GM19239 (cell line): ENCODE measurements at regions not wholly inside any gene's neighbourhood (a gene's known extent, or its start where the extent isn't known, plus 50 kb on each side); places are given as distances from the start of the nearest gene placed in this dataset.
"Not testable (repeated sequence)": the region's sequence is repeated elsewhere in the genome, so short reads cannot be mapped to it uniquely, and the experiment has no call there.

Experiments
- DNase-seq: peaks from one replicate; pipeline ENCODE4 v3.0.0; 2011; ENCODE audit warnings: low spot score; ENCODE audit not compliant: insufficient read length
- FAIRE-seq: peaks from 2 replicates; lab custom pipeline; 2011; peaks lifted over from hg19 to GRCh38; lab: Jason Lieb, UNC

- FAIRE-seq: no peak
These were observed 105.6 kb downstream of the LEPR start for GRCh38 chr1:65526049-65526556.

GRCh38 chr1:65527190-65527589 is 106.7 kb downstream of the LEPR start:
- FAIRE-seq (no peak), DNase-seq (no peak)

More at GRCh38 chr1:65526049-65526556, 105.6 kb downstream of the LEPR start:
- DNase-seq: no peak

- FAIRE-seq (no peak), DNase-seq (no peak)
These were observed 107.4 kb downstream of the LEPR start for GRCh38 chr1:65527707-65528503.

- DNase-seq: no peak
- no peak for FAIRE-seq
These were observed 111.6 kb downstream of the LEPR start for GRCh38 chr1:65531972-65532570.

GRCh38 chr1:65535981-65536380 is 115.5 kb downstream of the LEPR start:
- FAIRE-seq: no peak
- DNase-seq: no peak

GRCh38 chr1:65538086-65538485 is 117.6 kb downstream of the LEPR start:
- DNase-seq: no peak
- FAIRE-seq: no peak

- DNase-seq (no peak), FAIRE-seq (no peak)
These were observed 118.2 kb downstream of the LEPR start for GRCh38 chr1:65538664-65539063.

- FAIRE-seq: no peak
- DNase-seq: no peak
These were observed 119.0 kb downstream of the LEPR start for GRCh38 chr1:65539266-65540131.

GRCh38 chr1:65541161-65541560 is 120.7 kb downstream of the LEPR start:
- no peak for DNase-seq
- no peak for FAIRE-seq

- no peak for FAIRE-seq
- no peak for DNase-seq
These were observed 121.4 kb downstream of the LEPR start for GRCh38 chr1:65541865-65542264.

- FAIRE-seq, DNase-seq: not testable (repeated sequence)
These were observed 122.1 kb downstream of the LEPR start for GRCh38 chr1:65542592-65542991.

- DNase-seq, FAIRE-seq: not testable (repeated sequence)
These were observed 130.0 kb downstream of the LEPR start for GRCh38 chr1:65550306-65551010.

GRCh38 chr1:65552484-65552883 is 132.0 kb downstream of the LEPR start:
- not testable (repeated sequence) for FAIRE-seq, DNase-seq

- not testable (repeated sequence) for DNase-seq
These were observed 133.8 kb downstream of the LEPR start for GRCh38 chr1:65554086-65554764.

GRCh38 chr1:65554829-65555228 is 134.4 kb downstream of the LEPR start:
- no peak for FAIRE-seq

More at GRCh38 chr1:65554086-65554764, 133.8 kb downstream of the LEPR start:
- FAIRE-seq: not testable (repeated sequence)

GRCh38 chr1:65558215-65558614 is 137.7 kb downstream of the LEPR start:
- FAIRE-seq (no peak), DNase-seq (no peak)

More at GRCh38 chr1:65554829-65555228, 134.4 kb downstream of the LEPR start:
- DNase-seq: no peak

- FAIRE-seq (no peak), DNase-seq (no peak)
These were observed 144.0 kb downstream of the LEPR start for GRCh38 chr1:65564493-65564892.

GRCh38 chr1:65568285-65568684 is 147.8 kb downstream of the LEPR start:
- no peak for DNase-seq
- FAIRE-seq: no peak

- no peak for DNase-seq
- FAIRE-seq: no peak
These were observed 152.4 kb downstream of the LEPR start for GRCh38 chr1:65572701-65573421.
